Smooth muscle cell (in vitro differentiated cells): ENCODE measurements at regions not wholly inside any gene's neighbourhood (a gene's known extent, or its start where the extent isn't known, plus 50 kb on each side); places are given as distances from the start of the nearest gene placed in this dataset.

Experiments
- DNase-seq: peaks from one replicate; lab custom pipeline; 2025; ENCODE audit not compliant: unreplicated experiment; lab: John Stamatoyannopoulos, UW
- H2AFZ ChIP-seq: fragments of 200-600 bp; sonication (generic); 2 replicates; pipeline ENCODE4 v1.6.0; 2016; ENCODE audit warnings: antibody characterized with exemption, low read depth, mild to moderate bottlenecking
- H3F3A ChIP-seq: fragments of 200-600 bp; sonication (generic); 2 replicates; pipeline ENCODE4 v1.6.0; 2017; ENCODE audit warnings: antibody characterized with exemption, low read depth
- H3K27ac ChIP-seq: fragments of 200-600 bp; sonication (generic); 2 replicates; pipeline ENCODE4 v1.5.1; 2016; ENCODE audit warnings: low read depth, mild to moderate bottlenecking
- H3K27me3 ChIP-seq: fragments of 200-600 bp; sonication (generic); 2 replicates; pipeline ENCODE4 v1.6.1; 2016; ENCODE audit warnings: low read depth, mild to moderate bottlenecking
- H3K36me3 ChIP-seq: fragments of 200-600 bp; sonication (generic); 2 replicates; pipeline ENCODE4 v1.5.1; 2016; ENCODE audit warnings: low read depth
- H3K4me1 ChIP-seq: fragments of 200-600 bp; sonication (generic); 2 replicates; pipeline ENCODE4 v1.5.1; 2016; ENCODE audit warnings: low read depth
- H3K4me2 ChIP-seq: fragments of 200-600 bp; sonication (generic); 2 replicates; pipeline ENCODE4 v1.6.0; 2016; ENCODE audit warnings: mild to moderate bottlenecking
- H3K4me3 ChIP-seq: fragments of 200-600 bp; sonication (generic); 2 replicates; pipeline ENCODE4 v1.5.1; 2016; ENCODE audit warnings: mild to moderate bottlenecking
- H3K79me2 ChIP-seq: fragments of 200-600 bp; sonication (generic); 2 replicates; pipeline ENCODE4 v1.6.0; 2016; ENCODE audit warnings: low read depth, mild to moderate bottlenecking
- H3K9ac ChIP-seq: fragments of 200-600 bp; sonication (generic); 2 replicates; pipeline ENCODE4 v1.6.0; 2016; ENCODE audit warnings: low read depth
- H3K9me3 ChIP-seq: fragments of 200-600 bp; sonication (generic); replicated peaks from 2 replicates; pipeline ENCODE4 v1.5.1; 2016; ENCODE audit warnings: low read depth
- H4K20me1 ChIP-seq: fragments of 200-600 bp; sonication (generic); 2 replicates; pipeline ENCODE4 v1.6.0; 2016; ENCODE audit warnings: low read depth
- CTCF ChIP-seq: fragments of 200-600 bp; sonication (generic); IDR thresholded peaks from 2 replicates; pipeline ENCODE4 v1.5.1; 2017; ENCODE audit warnings: borderline replicate concordance, mild to moderate bottlenecking, antibody characterized with exemption; ENCODE audit not compliant: insufficient read depth, poor library complexity, severe bottlenecking
- WGBS: methylation state at CpG from one replicate; pipeline ENCODE4 v1.1.7; 2016; ENCODE audit warnings: low lambda C conversion rate; 5-methylcytosine and 5-hydroxymethylcytosine counted together

GRCh38 chr6:22696481-22696880 is 127.1 kb downstream of the HDGFL1 start:
- H3K9me3 ChIP-seq, result no peaks in the 10 kb centered on the region
- H3K27ac ChIP-seq, result no peak overlapping the region
- no peak overlapping the region for H3K9ac ChIP-seq
- H3K36me3 ChIP-seq, result no peaks in the 10 kb centered on the region
- TF ChIP-seq CTCF, result no peak
- no peak overlapping the region for H3K4me2 ChIP-seq
- no peak for DNase-seq
- no peaks in the 10 kb centered on the region for H3K79me2 ChIP-seq
- no peaks in the 10 kb centered on the region for H3K27me3 ChIP-seq
- no peaks in the 10 kb centered on the region for H3F3A ChIP-seq
- H2AFZ ChIP-seq, result no peak overlapping the region
- 87% methylated on average over 4 of the region's 4 CpGs for WGBS
- no peak overlapping the region for H3K4me3 ChIP-seq
- H4K20me1 ChIP-seq, result no peaks in the 10 kb centered on the region
- peaks cover 17% of the 10 kb centered on the region for H3K4me1 ChIP-seq

GRCh38 chr6:22697306-22697705 is 127.9 kb downstream of the HDGFL1 start:
- H3K9ac ChIP-seq, result no peak overlapping the region
- no peaks in the 10 kb centered on the region for H3K36me3 ChIP-seq
- H4K20me1 ChIP-seq, result no peaks in the 10 kb centered on the region
- H3K4me1 ChIP-seq, result peaks cover 17% of the 10 kb centered on the region
- no peak overlapping the region for H3K4me3 ChIP-seq
- no peak for DNase-seq
- no peaks in the 10 kb centered on the region for H3F3A ChIP-seq
- H3K9me3 ChIP-seq, result no peaks in the 10 kb centered on the region
- H3K27ac ChIP-seq, result no peak overlapping the region
- H3K79me2 ChIP-seq, result no peaks in the 10 kb centered on the region
- no peak for TF ChIP-seq CTCF
- no peak overlapping the region for H3K4me2 ChIP-seq
- 86% methylated on average over 2 of the region's 2 CpGs for WGBS
- no peaks in the 10 kb centered on the region for H3K27me3 ChIP-seq
- H2AFZ ChIP-seq, result no peak overlapping the region

- 73% methylated on average over 6 of the region's 6 CpGs for WGBS
- TF ChIP-seq CTCF, result no peak
- Histone ChIP-seq H4K20me1 (no peaks in the 10 kb centered on the region), H3K79me2 (no peaks in the 10 kb centered on the region), H3K27me3 (no peaks in the 10 kb centered on the region), H3K27ac (no peak overlapping the region), H3K36me3 (no peaks in the 10 kb centered on the region), H3K9me3 (no peaks in the 10 kb centered on the region), H3K4me2 (no peak overlapping the region), H3K9ac (no peak overlapping the region), H3F3A (no peaks in the 10 kb centered on the region), H2AFZ (peak overlapping the region; percentile 66), H3K4me1 (peaks cover 17% of the 10 kb centered on the region), H3K4me3 (no peak overlapping the region)
- DNase-seq, result no peak
These were observed 129.8 kb downstream of the HDGFL1 start for GRCh38 chr6:22699151-22699550.

GRCh38 chr6:22706651-22707050 is 137.3 kb downstream of the HDGFL1 start:
- Histone ChIP-seq H3K4me1 (no peaks in the 10 kb centered on the region), H4K20me1 (no peaks in the 10 kb centered on the region), H3K9me3 (no peaks in the 10 kb centered on the region), H2AFZ (peak overlapping the region; percentile 43), H3K4me2 (no peak overlapping the region), H3K27ac (no peak overlapping the region), H3K27me3 (no peaks in the 10 kb centered on the region), H3K9ac (no peak overlapping the region), H3K4me3 (no peak overlapping the region), H3F3A (no peaks in the 10 kb centered on the region), H3K36me3 (no peaks in the 10 kb centered on the region), H3K79me2 (no peaks in the 10 kb centered on the region)
- DNase-seq, result no peak
- WGBS, result 81% methylated on average over 5 of the region's 5 CpGs
- no peak for TF ChIP-seq CTCF
